CD4-positive, CD25-positive, alpha-beta regulatory T cell (primary cell): ENCODE measurements at regions not wholly inside any gene's neighbourhood (a gene's known extent, or its start where the extent isn't known, plus 50 kb on each side); places are given as distances from the start of the nearest gene placed in this dataset.

ENCODE experiments used
- ATAC-seq, 2 donors: fragments of 150-1000 bp; cut with Tn5 transposase; one replicate each; pipeline ENCODE4 v1.10.0; 2021; ENCODE audit warnings: low read depth in 2 of 2, moderate number of reproducible peaks in 2 of 2, moderate library complexity in 1 of 2
- DNase-seq, 3 donors: peaks; one replicate each; pipeline versions ENCODE4 v3.0.0 to v3.0.0-alpha.2; 2012 to 2022; ENCODE audit warnings: mixed read lengths in 1 of 3
- H3K27ac ChIP-seq: one replicate; pipeline ENCODE4 v1.7.0; 2013; ENCODE audit warnings: mild to moderate bottlenecking, low read length; ENCODE audit not compliant: insufficient read depth, poor library complexity, severe bottlenecking
- H3K27me3 ChIP-seq: one replicate; pipeline ENCODE4 v1.7.0; 2013; ENCODE audit warnings: low read length; ENCODE audit not compliant: control insufficient read depth, insufficient read depth
- H3K36me3 ChIP-seq: one replicate; pipeline ENCODE4 v1.7.0; 2013; ENCODE audit warnings: mild to moderate bottlenecking, low read length, moderate library complexity; ENCODE audit not compliant: control insufficient read depth, insufficient read depth
- H3K4me1 ChIP-seq: 2 replicates; pipeline ENCODE4 v1.7.0; 2013; ENCODE audit warnings: mild to moderate bottlenecking, low read length; ENCODE audit not compliant: insufficient read depth, control insufficient read depth, poor library complexity, severe bottlenecking
- H3K4me3 ChIP-seq: one replicate; pipeline ENCODE4 v1.7.0; 2013; ENCODE audit warnings: low read depth, mild to moderate bottlenecking, low read length, moderate library complexity
- H3K9me3 ChIP-seq, 2 experiments: 1 replicate in 1 of 2; 2 replicates in 1 of 2; pipeline ENCODE4 v1.7.0; 2013; ENCODE audit warnings: low read length in 2 of 2, mild to moderate bottlenecking in 1 of 2, moderate library complexity in 1 of 2; ENCODE audit not compliant: control insufficient read depth in 2 of 2
- H3K27ac Mint-ChIP-seq, 3 donors: one replicate each; pipeline ENCODE4 v1.8.0; 2020 to 2022; ENCODE audit warnings: mild to moderate bottlenecking in 3 of 3, mixed read lengths in 3 of 3, moderate library complexity in 2 of 3
- H3K27me3 Mint-ChIP-seq: one replicate; pipeline ENCODE4 v1.8.0; 2022; ENCODE audit warnings: mild to moderate bottlenecking, mixed read lengths
- H3K36me3 Mint-ChIP-seq: one replicate; pipeline ENCODE4 v1.8.0; 2020; ENCODE audit warnings: mixed read lengths
- H3K4me1 Mint-ChIP-seq, 4 donors: one replicate each; pipeline ENCODE4 v1.8.0; 2020 to 2022; ENCODE audit warnings: mixed read lengths in 4 of 4, mild to moderate bottlenecking in 1 of 4
- H3K4me3 Mint-ChIP-seq, 4 donors: one replicate each; pipeline ENCODE4 v1.8.0; 2020 to 2022; ENCODE audit warnings: mild to moderate bottlenecking in 4 of 4, mixed read lengths in 4 of 4, moderate library complexity in 3 of 4
- H3K9me3 Mint-ChIP-seq, 7 donors: one replicate each; pipeline ENCODE4 v1.8.0; 2020 to 2022; ENCODE audit warnings: mixed read lengths in 7 of 7, mild to moderate bottlenecking in 3 of 7, moderate library complexity in 2 of 7

GRCh38 chr21:28207436-28208173, 785.1 kb downstream of the LTN1 start:
- no peak for ATAC-seq
- H3K4me3 ChIP-seq, result no peak overlapping the region

GRCh38 chr21:28200726-28201125, 792.0 kb downstream of the LTN1 start:
- no peaks in the 10 kb centered on the region for H3K36me3 Mint-ChIP-seq

More at GRCh38 chr21:28207436-28208173, 785.1 kb downstream of the LTN1 start:
- H3K4me1 Mint-ChIP-seq, result no peaks in the 10 kb centered on the region
- no peaks in the 10 kb centered on the region for H3K9me3 ChIP-seq
- no peaks in the 10 kb centered on the region for H3K4me1 ChIP-seq
- no peak overlapping the region for H3K4me3 Mint-ChIP-seq
- no peak overlapping the region for H3K27ac ChIP-seq
- DNase-seq, result no peak
- no peaks in the 10 kb centered on the region for H3K36me3 Mint-ChIP-seq
- no peaks in the 10 kb centered on the region for H3K27me3 Mint-ChIP-seq
- H3K36me3 ChIP-seq, result no peaks in the 10 kb centered on the region
- no peaks in the 10 kb centered on the region for H3K27me3 ChIP-seq
- no peak overlapping the region for H3K27ac Mint-ChIP-seq
- H3K9me3 Mint-ChIP-seq, result peaks cover 0 to 4% (median 1%) of the 10 kb centered on the region in 7 donors

GRCh38 chr21:28196981-28197380, 795.7 kb downstream of the LTN1 start:
- no peak overlapping the region for H3K4me3 ChIP-seq
- no peaks in the 10 kb centered on the region for H3K36me3 Mint-ChIP-seq
- no peaks in the 10 kb centered on the region for H3K4me1 ChIP-seq
- no peaks in the 10 kb centered on the region for H3K4me1 Mint-ChIP-seq
- no peaks in the 10 kb centered on the region for H3K27me3 ChIP-seq
- ATAC-seq (no peak), DNase-seq (no peak)
- H3K27ac Mint-ChIP-seq, result no peak overlapping the region
- H3K27ac ChIP-seq, result no peak overlapping the region
- H3K27me3 Mint-ChIP-seq, result peaks cover 4% of the 10 kb centered on the region
- H3K9me3 ChIP-seq, result no peaks in the 10 kb centered on the region
- H3K9me3 Mint-ChIP-seq, result peaks cover 0 to 21% (median 7%) of the 10 kb centered on the region in 7 donors
- H3K4me3 Mint-ChIP-seq, result no peak overlapping the region
- no peaks in the 10 kb centered on the region for H3K36me3 ChIP-seq

More at GRCh38 chr21:28200726-28201125, 792.0 kb downstream of the LTN1 start:
- Mint-ChIP-seq H3K27ac (no peak overlapping the region), H3K9me3 (peaks cover 0 to 13% (median 3%) of the 10 kb centered on the region in 7 donors), H3K27me3 (no peaks in the 10 kb centered on the region), H3K4me3 (no peak overlapping the region), H3K4me1 (no peaks in the 10 kb centered on the region)
- no peak overlapping the region for H3K4me3 ChIP-seq
- no peaks in the 10 kb centered on the region for H3K4me1 ChIP-seq
- H3K36me3 ChIP-seq, result no peaks in the 10 kb centered on the region
- H3K27me3 ChIP-seq, result no peaks in the 10 kb centered on the region
- no peak overlapping the region for H3K27ac ChIP-seq
- no peaks in the 10 kb centered on the region for H3K9me3 ChIP-seq
- DNase-seq (no peak), ATAC-seq (no peak)

- no peaks in the 10 kb centered on the region for H3K4me1 Mint-ChIP-seq
- peaks cover 0 to 17% (median 8%) of the 10 kb centered on the region in 7 donors for H3K9me3 Mint-ChIP-seq
- DNase-seq, result no peak
- H3K27ac ChIP-seq, result no peak overlapping the region
- H3K9me3 ChIP-seq, result no peaks in the 10 kb centered on the region
- H3K36me3 ChIP-seq, result no peaks in the 10 kb centered on the region
- no peak overlapping the region for H3K4me3 ChIP-seq
- H3K4me3 Mint-ChIP-seq, result no peak overlapping the region
- H3K36me3 Mint-ChIP-seq, result no peaks in the 10 kb centered on the region
- H3K4me1 ChIP-seq, result no peaks in the 10 kb centered on the region
- no peaks in the 10 kb centered on the region for H3K27me3 ChIP-seq
- peaks cover 4% of the 10 kb centered on the region for H3K27me3 Mint-ChIP-seq
- no peak overlapping the region for H3K27ac Mint-ChIP-seq
- no peak for ATAC-seq
Measured at GRCh38 chr21:28193189-28193588, 799.5 kb downstream of the LTN1 start.

- H3K27me3 Mint-ChIP-seq, result no peaks in the 10 kb centered on the region
- no peaks in the 10 kb centered on the region for H3K36me3 Mint-ChIP-seq
- DNase-seq (no peak), ATAC-seq (no peak)
- Histone ChIP-seq H3K4me1 (no peaks in the 10 kb centered on the region), H3K36me3 (no peaks in the 10 kb centered on the region), H3K4me3 (no peak overlapping the region), H3K27me3 (no peaks in the 10 kb centered on the region), H3K9me3 (peaks cover 0 to 5% of the 10 kb centered on the region in 2 experiments), H3K27ac (no peak overlapping the region)
- no peak overlapping the region for H3K4me3 Mint-ChIP-seq
- no peaks in the 10 kb centered on the region for H3K4me1 Mint-ChIP-seq
- H3K27ac Mint-ChIP-seq, result no peak overlapping the region
- peaks cover 0 to 11% (median 0%) of the 10 kb centered on the region in 7 donors for H3K9me3 Mint-ChIP-seq
Measured at GRCh38 chr21:28186604-28187003, 806.1 kb downstream of the LTN1 start.

GRCh38 chr21:28181730-28182129, 810.9 kb downstream of the LTN1 start:
- no peak overlapping the region for H3K4me3 Mint-ChIP-seq
- H3K27me3 Mint-ChIP-seq, result no peaks in the 10 kb centered on the region
- peaks cover 0 to 5% of the 10 kb centered on the region in 2 experiments for H3K9me3 ChIP-seq
- no peak for DNase-seq
- no peak overlapping the region for H3K27ac Mint-ChIP-seq
- peaks cover 0 to 14% (median 4%) of the 10 kb centered on the region in 7 donors for H3K9me3 Mint-ChIP-seq
- H3K36me3 Mint-ChIP-seq, result no peaks in the 10 kb centered on the region
- no peak for ATAC-seq
- H3K27me3 ChIP-seq, result no peaks in the 10 kb centered on the region
- no peaks in the 10 kb centered on the region for H3K4me1 Mint-ChIP-seq
- H3K27ac ChIP-seq, result no peak overlapping the region
- H3K36me3 ChIP-seq, result no peaks in the 10 kb centered on the region
- no peak overlapping the region for H3K4me3 ChIP-seq
- H3K4me1 ChIP-seq, result no peaks in the 10 kb centered on the region

GRCh38 chr21:28179136-28179535, 813.5 kb downstream of the LTN1 start:
- Mint-ChIP-seq H3K36me3 (no peaks in the 10 kb centered on the region), H3K4me3 (no peak overlapping the region), H3K27me3 (no peaks in the 10 kb centered on the region), H3K4me1 (no peaks in the 10 kb centered on the region), H3K9me3 (peaks cover 0 to 16% (median 5%) of the 10 kb centered on the region in 7 donors), H3K27ac (no peak overlapping the region)
- Histone ChIP-seq H3K4me3 (no peak overlapping the region), H3K36me3 (no peaks in the 10 kb centered on the region), H3K27me3 (no peaks in the 10 kb centered on the region), H3K27ac (no peak overlapping the region), H3K4me1 (no peaks in the 10 kb centered on the region), H3K9me3 (peaks cover 0 to 5% of the 10 kb centered on the region in 2 experiments)
- no peak for DNase-seq
- ATAC-seq, result no peak

- Mint-ChIP-seq H3K4me3 (no peak overlapping the region), H3K36me3 (no peaks in the 10 kb centered on the region), H3K9me3 (peaks cover 0 to 12% (median 4%) of the 10 kb centered on the region in 7 donors), H3K27me3 (no peaks in the 10 kb centered on the region), H3K27ac (no peak overlapping the region), H3K4me1 (no peaks in the 10 kb centered on the region)
- ATAC-seq (no peak), DNase-seq (no peak)
- Histone ChIP-seq H3K36me3 (no peaks in the 10 kb centered on the region), H3K27ac (no peak overlapping the region), H3K9me3 (peaks cover 0 to under 1% of the 10 kb centered on the region in 2 experiments), H3K4me3 (no peak overlapping the region), H3K4me1 (no peaks in the 10 kb centered on the region), H3K27me3 (no peaks in the 10 kb centered on the region)
Measured at GRCh38 chr21:28177124-28177523, 815.6 kb downstream of the LTN1 start.
